Endothelial cell (in vitro differentiated cells): ENCODE measurements at regions not wholly inside any gene's neighbourhood (a gene's known extent, or its start where the extent isn't known, plus 50 kb on each side); places are given as distances from the start of the nearest gene placed in this dataset.

ENCODE experiments used
- DNase-seq: peaks from one replicate; pipeline ENCODE4 v3.0.0; 2021; ENCODE audit warnings: low spot score
- H3K27ac Mint-ChIP-seq: one replicate; pipeline ENCODE4 v1.8.0; 2021; ENCODE audit warnings: mixed read lengths, inconsistent platforms; ENCODE audit not compliant: unreplicated experiment
- H3K27me3 Mint-ChIP-seq: one replicate; pipeline ENCODE4 v1.8.0; 2021; ENCODE audit warnings: mild to moderate bottlenecking, moderate library complexity, mixed read lengths, inconsistent platforms; ENCODE audit not compliant: unreplicated experiment
- H3K36me3 Mint-ChIP-seq: one replicate; pipeline ENCODE4 v1.8.0; 2021; ENCODE audit warnings: mild to moderate bottlenecking, low read depth, mixed read lengths, inconsistent platforms; ENCODE audit not compliant: unreplicated experiment
- H3K4me1 Mint-ChIP-seq: one replicate; pipeline ENCODE4 v1.8.0; 2021; ENCODE audit warnings: mild to moderate bottlenecking, mixed read lengths, inconsistent platforms; ENCODE audit not compliant: unreplicated experiment
- H3K4me3 Mint-ChIP-seq: one replicate; pipeline ENCODE4 v1.8.0; 2021; ENCODE audit warnings: mild to moderate bottlenecking, mixed read lengths, inconsistent platforms; ENCODE audit not compliant: unreplicated experiment
- H3K9me3 Mint-ChIP-seq: one replicate; pipeline ENCODE4 v1.8.0; 2021; ENCODE audit warnings: mixed read lengths, inconsistent platforms; ENCODE audit not compliant: unreplicated experiment
- TF ChIP-seq, protein P1 (sequence below): fragments of 200-600 bp; sonication (generic); IDR thresholded peaks from one replicate; pipeline ENCODE4 v1.5.0; 2021; ENCODE audit warnings: antibody characterized with exemption; ENCODE audit not compliant: unreplicated experiment

DNA sequence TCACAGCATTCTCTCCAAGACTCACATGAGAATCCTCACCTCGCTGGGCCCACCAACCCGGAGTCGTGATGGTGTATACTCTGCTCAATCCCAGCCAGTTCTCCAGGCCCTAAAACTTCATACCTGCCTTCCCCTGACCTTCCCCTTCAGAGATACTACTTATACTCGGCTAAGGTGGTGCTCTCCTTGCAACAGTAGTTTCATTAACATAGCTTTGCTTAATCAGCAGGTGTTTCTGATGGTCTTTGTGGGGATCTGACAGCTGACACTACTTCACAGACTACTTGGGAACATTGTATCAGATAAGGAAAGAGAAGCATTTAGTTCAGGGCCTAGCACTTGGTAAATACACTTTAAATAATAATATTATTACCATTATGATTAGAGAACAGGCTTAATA, 301.5 kb upstream of the DAB1 start:
- no peaks in the 10 kb centered on the region for H3K36me3 Mint-ChIP-seq
- no peak for DNase-seq
- TF ChIP-seq, protein P1, sequence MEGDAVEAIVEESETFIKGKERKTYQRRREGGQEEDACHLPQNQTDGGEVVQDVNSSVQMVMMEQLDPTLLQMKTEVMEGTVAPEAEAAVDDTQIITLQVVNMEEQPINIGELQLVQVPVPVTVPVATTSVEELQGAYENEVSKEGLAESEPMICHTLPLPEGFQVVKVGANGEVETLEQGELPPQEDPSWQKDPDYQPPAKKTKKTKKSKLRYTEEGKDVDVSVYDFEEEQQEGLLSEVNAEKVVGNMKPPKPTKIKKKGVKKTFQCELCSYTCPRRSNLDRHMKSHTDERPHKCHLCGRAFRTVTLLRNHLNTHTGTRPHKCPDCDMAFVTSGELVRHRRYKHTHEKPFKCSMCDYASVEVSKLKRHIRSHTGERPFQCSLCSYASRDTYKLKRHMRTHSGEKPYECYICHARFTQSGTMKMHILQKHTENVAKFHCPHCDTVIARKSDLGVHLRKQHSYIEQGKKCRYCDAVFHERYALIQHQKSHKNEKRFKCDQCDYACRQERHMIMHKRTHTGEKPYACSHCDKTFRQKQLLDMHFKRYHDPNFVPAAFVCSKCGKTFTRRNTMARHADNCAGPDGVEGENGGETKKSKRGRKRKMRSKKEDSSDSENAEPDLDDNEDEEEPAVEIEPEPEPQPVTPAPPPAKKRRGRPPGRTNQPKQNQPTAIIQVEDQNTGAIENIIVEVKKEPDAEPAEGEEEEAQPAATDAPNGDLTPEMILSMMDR = no peak
- H3K4me1 Mint-ChIP-seq = peaks cover 4% of the 10 kb centered on the region
- no peaks in the 10 kb centered on the region for H3K9me3 Mint-ChIP-seq
- H3K27ac Mint-ChIP-seq = no peak overlapping the region
- H3K27me3 Mint-ChIP-seq = peaks cover 2% of the 10 kb centered on the region
- H3K4me3 Mint-ChIP-seq = no peak overlapping the region

DNA sequence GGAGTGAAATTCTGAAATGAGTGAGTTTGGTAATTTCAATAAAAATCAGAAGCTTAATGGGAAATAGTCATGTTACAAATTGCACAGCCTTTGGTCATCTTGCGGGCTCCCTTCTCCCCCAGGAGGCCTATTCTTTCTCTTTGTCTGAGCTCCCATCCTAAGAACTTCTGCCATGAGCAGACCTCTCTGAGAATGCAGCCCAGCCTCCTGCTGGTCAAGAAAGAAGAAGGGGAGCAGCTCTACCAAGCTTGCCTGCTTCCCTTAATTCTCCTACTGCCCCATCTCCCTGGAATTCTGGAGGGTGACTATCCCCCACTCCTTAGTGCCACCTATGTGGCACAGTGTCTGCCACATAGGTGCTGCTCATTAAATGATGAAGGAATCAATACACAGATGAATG, 300.7 kb upstream of the DAB1 start:
- Mint-ChIP-seq H3K9me3 (no peaks in the 10 kb centered on the region), H3K4me1 (peaks cover 4% of the 10 kb centered on the region), H3K4me3 (no peak overlapping the region), H3K27ac (peak overlapping the region; percentile 11), H3K27me3 (peaks cover 2% of the 10 kb centered on the region), H3K36me3 (no peaks in the 10 kb centered on the region)
- TF ChIP-seq, protein P1 = no peak
- no peak for DNase-seq

- no peaks in the 10 kb centered on the region for H3K9me3 Mint-ChIP-seq
- TF ChIP-seq, protein P1 = no peak
- no peak for DNase-seq
- no peaks in the 10 kb centered on the region for H3K36me3 Mint-ChIP-seq
- no peak overlapping the region for H3K27ac Mint-ChIP-seq
- no peak overlapping the region for H3K4me3 Mint-ChIP-seq
- H3K27me3 Mint-ChIP-seq = peaks cover 2% of the 10 kb centered on the region
- peaks cover 4% of the 10 kb centered on the region for H3K4me1 Mint-ChIP-seq
Measured at GRCh38 chr1:57722285-57722978, 298.6 kb upstream of the DAB1 start.

GRCh38 chr1:57721001-57721400, 297.1 kb upstream of the DAB1 start:
- no peaks in the 10 kb centered on the region for H3K9me3 Mint-ChIP-seq
- TF ChIP-seq, protein P1 = no peak
- peaks cover 4% of the 10 kb centered on the region for H3K4me1 Mint-ChIP-seq
- DNase-seq = no peak
- no peaks in the 10 kb centered on the region for H3K27me3 Mint-ChIP-seq
- no peak overlapping the region for H3K27ac Mint-ChIP-seq
- no peaks in the 10 kb centered on the region for H3K36me3 Mint-ChIP-seq
- no peak overlapping the region for H3K4me3 Mint-ChIP-seq

GRCh38 chr1:57719274-57719673, 295.4 kb upstream of the DAB1 start:
- Mint-ChIP-seq H3K4me3 (no peak overlapping the region), H3K27me3 (no peaks in the 10 kb centered on the region), H3K27ac (no peak overlapping the region), H3K9me3 (no peaks in the 10 kb centered on the region), H3K36me3 (no peaks in the 10 kb centered on the region), H3K4me1 (no peaks in the 10 kb centered on the region)
- DNase-seq = no peak
- TF ChIP-seq, protein P1 = no peak
